ENCODE measurements at regions not wholly inside any gene's neighbourhood (a gene's known extent, or its start where the extent isn't known, plus 50 kb on each side); places are given as distances from the start of the nearest gene placed in this dataset.

DNA sequence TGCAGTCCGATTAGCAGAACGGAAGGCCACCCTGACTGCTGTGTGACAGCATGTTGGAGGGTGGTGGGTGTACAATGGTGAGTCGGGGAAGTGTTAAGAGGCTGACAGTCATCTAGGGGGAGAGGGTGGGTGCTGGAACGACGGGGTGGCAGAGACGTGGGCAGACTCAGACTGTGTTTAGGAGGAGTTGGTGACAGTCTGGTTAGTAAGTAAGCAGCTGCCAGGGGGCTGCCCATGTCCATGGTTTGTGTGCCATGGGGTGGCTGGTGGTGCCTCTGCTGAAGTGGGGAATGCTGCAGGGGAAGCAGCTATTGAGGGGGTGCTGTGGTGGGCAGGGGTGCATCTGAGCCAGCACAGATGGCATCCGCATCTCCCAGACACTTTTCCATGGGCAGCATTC lies 51.3 kb upstream of the BOD1 start:
- H3K36me3 Mint-ChIP-seq: peaks cover 0 to 4% (median 2%) of the 10 kb centered on the region in 3 donors
- H3K4me3 Mint-ChIP-seq: no peak overlapping the region
- peaks cover 0 to 5% (median 2%) of the 10 kb centered on the region in 9 donors for H3K9me3 Mint-ChIP-seq
- H3K4me1 Mint-ChIP-seq: peaks cover 0 to 8% (median 0%) of the 10 kb centered on the region in 4 donors
- ATAC-seq (no peak), DNase-seq (no peak)
- POLR2A ChIA-PET: no interaction called here
- H3K27ac Mint-ChIP-seq: no peak overlapping the region
- H3K27me3 Mint-ChIP-seq: peaks cover 0 to 15% (median 6%) of the 10 kb centered on the region in 5 donors

DNA sequence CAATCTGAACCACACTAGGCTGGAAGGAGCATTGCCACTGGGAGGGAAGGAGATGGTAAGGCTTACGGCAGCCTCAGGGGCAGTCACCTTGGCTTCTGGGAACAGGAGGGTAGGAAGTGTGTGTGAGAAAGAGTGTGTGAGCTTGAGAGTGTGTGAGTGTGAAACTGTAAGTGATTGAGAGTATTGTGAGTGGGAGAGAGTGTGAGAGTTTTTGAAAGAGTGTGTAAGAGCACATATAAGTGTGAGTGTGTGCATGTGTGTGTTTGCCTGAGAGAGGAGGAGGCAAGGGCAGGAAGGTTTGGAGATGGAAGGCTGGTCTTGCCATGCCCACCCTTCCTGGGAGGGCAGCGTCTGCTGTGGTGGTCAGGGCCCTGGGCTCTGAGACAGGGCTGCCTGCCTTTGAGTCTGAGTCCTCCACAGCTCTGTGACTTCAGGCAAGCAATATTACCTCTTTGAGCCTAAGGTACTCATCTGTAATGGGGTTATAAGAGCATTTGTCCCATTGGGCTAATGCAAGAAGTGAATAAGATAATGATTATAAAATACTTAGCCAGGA lies 51.9 kb upstream of the BOD1 start:
- DNase-seq (no peak), ATAC-seq (no peak)
- Mint-ChIP-seq H3K36me3 (peaks cover 0 to 5% (median 2%) of the 10 kb centered on the region in 3 donors), H3K4me1 (peaks cover 0 to 8% (median 0%) of the 10 kb centered on the region in 4 donors), H3K4me3 (no peak overlapping the region), H3K27me3 (peaks cover 0 to 16% (median 6%) of the 10 kb centered on the region in 5 donors), H3K9me3 (peaks cover 0 to 8% (median 2%) of the 10 kb centered on the region in 9 donors), H3K27ac (no peak overlapping the region)
- POLR2A ChIA-PET: no interaction called here

DNA sequence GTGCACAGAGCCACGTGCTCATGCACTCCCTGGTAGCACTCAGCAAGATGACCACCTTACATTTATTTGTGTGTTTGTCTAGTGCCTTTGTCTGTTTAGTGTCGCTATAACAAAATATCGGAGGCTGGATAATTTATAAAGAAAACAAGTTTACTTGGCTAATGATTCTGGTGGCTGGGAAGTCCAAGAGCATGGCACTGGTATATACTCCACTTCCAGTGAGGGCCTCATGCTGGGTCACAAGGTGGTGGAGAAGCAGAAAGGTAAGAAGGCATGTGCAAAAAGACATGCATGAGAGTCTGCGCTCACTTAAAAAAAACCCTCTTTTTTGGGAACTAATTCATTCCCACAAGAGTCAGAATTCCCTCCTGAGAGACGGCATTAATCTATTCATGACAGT lies 52.5 kb upstream of the BOD1 start:
- Mint-ChIP-seq H3K27me3 (peaks cover 0 to 16% (median 7%) of the 10 kb centered on the region in 5 donors), H3K36me3 (peaks cover 0 to 5% (median 2%) of the 10 kb centered on the region in 3 donors), H3K27ac (no peak overlapping the region), H3K9me3 (peaks cover 0 to 11% (median 2%) of the 10 kb centered on the region in 9 donors), H3K4me1 (peaks cover 0 to 7% (median 0%) of the 10 kb centered on the region in 4 donors), H3K4me3 (no peak overlapping the region)
- DNase-seq: no peak
- no peak for ATAC-seq
- POLR2A ChIA-PET: no interaction called here

DNA sequence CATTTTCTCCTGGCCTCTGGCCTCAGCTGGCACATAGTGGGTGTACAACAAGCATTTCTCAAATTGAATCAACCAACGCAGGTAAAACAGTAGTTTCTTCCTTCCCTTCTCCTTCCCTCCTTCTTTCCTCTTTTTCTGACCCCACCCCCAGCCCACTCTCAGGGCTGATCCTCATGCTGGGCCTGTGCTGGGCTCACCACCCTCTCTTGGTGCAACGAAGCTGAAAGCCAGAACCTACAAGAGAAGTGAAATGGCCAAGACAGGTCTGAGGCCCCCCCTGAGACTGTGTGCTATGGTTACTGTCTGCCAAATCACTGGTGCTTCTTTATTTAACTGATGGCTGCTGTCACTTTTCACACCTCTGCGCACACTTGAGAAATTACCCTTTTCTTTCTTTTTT lies 53.0 kb upstream of the BOD1 start:
- H3K27ac Mint-ChIP-seq: no peak overlapping the region
- peaks cover 0 to 9% (median 2%) of the 10 kb centered on the region in 3 donors for H3K36me3 Mint-ChIP-seq
- ATAC-seq (no peak), DNase-seq (no peak)
- H3K27me3 Mint-ChIP-seq: peaks cover 0 to 19% (median 7%) of the 10 kb centered on the region in 5 donors
- peaks cover 0 to 17% (median 3%) of the 10 kb centered on the region in 9 donors for H3K9me3 Mint-ChIP-seq
- no peak overlapping the region for H3K4me3 Mint-ChIP-seq
- POLR2A ChIA-PET: no interaction called here
- H3K4me1 Mint-ChIP-seq: peaks cover 0 to 2% (median 0%) of the 10 kb centered on the region in 4 donors

DNA sequence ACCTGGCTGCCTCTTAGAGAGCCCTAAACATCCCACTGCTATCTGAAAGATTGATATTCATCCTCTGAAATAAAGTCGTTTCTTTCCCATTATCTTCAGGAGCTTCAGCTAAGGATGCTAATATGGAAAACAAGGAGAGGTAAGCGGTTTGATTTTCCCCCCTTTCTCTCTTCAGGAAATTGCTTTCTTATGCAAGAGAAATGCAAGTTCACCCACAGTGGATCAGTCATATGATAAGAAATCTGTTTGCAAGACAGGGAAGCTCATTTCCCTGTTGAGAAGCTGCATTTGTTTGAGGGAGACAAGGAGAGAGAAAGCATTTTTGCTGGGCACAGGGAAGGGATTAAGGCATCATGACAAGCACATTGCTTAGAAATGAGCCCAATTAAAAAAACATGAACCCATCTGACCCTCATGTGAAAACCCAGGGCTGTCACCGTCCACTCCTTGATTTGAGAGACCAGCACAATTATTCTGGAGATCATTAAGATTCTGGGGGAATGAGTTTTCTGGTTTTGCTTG lies 53.7 kb upstream of the BOD1 start:
- POLR2A ChIA-PET: no interaction called here
- peaks cover 0 to 15% (median 5%) of the 10 kb centered on the region in 3 donors for H3K36me3 Mint-ChIP-seq
- no peak for ATAC-seq

DNA sequence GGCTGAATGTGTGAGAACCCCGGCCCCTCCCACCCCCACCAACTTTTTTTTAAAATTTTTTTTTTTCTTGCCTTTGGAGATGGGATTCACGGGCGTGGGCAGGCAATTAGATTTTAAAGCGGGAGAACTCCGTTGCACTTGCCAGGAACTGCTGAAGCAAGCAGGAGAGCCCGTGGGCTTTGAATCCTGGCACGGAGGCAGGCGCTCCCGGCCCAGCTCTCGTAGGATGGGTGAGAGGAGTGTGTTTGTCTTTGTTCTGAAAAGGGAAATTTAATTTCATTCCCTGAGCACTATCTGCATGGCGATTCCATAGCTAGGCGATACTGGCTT lies 54.3 kb upstream of the BOD1 start:
- Mint-ChIP-seq H3K36me3 (peaks cover 0 to 20% (median 5%) of the 10 kb centered on the region in 3 donors), H3K4me1 (no peaks in the 10 kb centered on the region), H3K4me3 (no peak overlapping the region), H3K27me3 (peaks cover 0 to 19% (median 13%) of the 10 kb centered on the region in 5 donors), H3K27ac (no peak overlapping the region), H3K9me3 (peaks cover 0 to 21% (median 5%) of the 10 kb centered on the region in 9 donors)
- no peak for DNase-seq
- ATAC-seq: no peak
- POLR2A ChIA-PET: no interaction called here

More for the DNA sequence above, 53.7 kb upstream of the BOD1 start:
- Mint-ChIP-seq H3K4me3 (no peak overlapping the region), H3K27ac (no peak overlapping the region), H3K27me3 (peaks cover 0 to 19% (median 10%) of the 10 kb centered on the region in 5 donors), H3K9me3 (peaks cover 0 to 20% (median 6%) of the 10 kb centered on the region in 9 donors), H3K4me1 (no peaks in the 10 kb centered on the region)
- DNase-seq: no peak

DNA sequence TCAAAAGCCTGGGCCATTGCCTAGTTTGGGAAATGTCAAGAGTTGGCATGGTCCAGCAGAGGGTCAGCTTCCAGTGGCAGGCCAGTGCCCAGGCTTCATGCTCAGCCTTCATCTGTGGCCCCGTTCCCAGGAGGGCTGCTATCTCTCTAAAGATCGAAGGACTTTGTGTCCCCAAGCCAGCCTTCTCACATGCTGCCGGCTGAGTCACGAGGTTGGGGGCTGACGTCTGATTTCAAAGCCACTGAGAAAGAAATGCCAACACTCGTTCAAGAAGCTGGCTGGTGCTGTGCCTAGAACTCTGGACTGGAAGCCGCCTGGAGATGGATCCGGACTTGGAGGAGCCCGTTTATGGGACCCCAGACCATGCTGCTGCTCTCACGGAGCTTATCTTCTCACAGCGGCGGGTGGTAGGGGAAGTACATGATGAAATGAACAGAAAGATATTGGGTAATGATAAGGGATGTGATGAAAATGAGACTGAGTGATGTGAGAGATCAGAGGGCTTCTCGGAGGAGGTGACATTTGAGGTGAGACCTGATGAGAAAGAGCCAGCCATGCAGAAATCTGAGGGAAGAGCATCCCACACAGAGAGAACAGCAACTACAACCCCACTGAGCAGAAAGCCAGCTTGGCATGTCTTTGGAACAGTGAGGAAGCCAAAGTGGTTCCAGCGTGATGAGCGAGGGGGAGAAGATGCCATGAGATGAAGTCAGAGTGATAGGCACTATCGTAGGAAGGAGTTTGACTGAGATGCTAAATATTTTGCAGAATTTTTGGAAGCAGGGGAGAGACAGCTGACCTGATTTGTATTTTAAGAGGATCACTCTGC lies 54.9 kb upstream of the BOD1 start:
- Mint-ChIP-seq H3K9me3 (peaks cover 0 to 27% (median 7%) of the 10 kb centered on the region in 9 donors), H3K36me3 (peaks cover 0 to 26% (median 5%) of the 10 kb centered on the region in 3 donors), H3K4me3 (no peak overlapping the region), H3K4me1 (no peaks in the 10 kb centered on the region), H3K27ac (no peak overlapping the region), H3K27me3 (peaks cover 0 to 19% (median 14%) of the 10 kb centered on the region in 5 donors)
- POLR2A ChIA-PET: no interaction called here
- ATAC-seq: no peak
- no peak for DNase-seq

DNA sequence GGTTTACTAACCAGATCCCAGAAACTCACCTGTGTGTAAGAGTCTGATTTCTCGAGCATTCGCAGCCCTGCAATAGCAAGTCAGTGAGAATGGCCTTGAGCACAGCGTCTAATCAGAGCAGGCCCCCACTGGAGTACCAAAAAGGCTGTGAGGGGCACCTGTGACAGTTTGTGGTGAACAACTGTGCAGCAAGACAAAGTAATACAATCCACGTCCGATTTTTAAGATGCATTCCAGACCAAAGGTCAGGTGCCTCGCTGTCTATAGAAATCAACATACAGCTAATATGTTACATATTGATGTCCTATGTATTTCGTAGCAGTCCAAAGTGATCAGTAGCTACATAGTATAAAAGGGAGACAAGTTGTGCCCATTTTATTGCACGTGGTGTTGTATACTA lies 55.7 kb upstream of the BOD1 start:
- DNase-seq (no peak), ATAC-seq (no peak)
- peaks cover 0 to 29% (median 5%) of the 10 kb centered on the region in 3 donors for H3K36me3 Mint-ChIP-seq
- POLR2A ChIA-PET: no interaction called here
- H3K27me3 Mint-ChIP-seq: peaks cover 0 to 18% (median 16%) of the 10 kb centered on the region in 5 donors
- no peaks in the 10 kb centered on the region for H3K4me1 Mint-ChIP-seq
- no peak overlapping the region for H3K27ac Mint-ChIP-seq
- peaks cover 0 to 33% (median 8%) of the 10 kb centered on the region in 9 donors for H3K9me3 Mint-ChIP-seq
- H3K4me3 Mint-ChIP-seq: no peak overlapping the region

DNA sequence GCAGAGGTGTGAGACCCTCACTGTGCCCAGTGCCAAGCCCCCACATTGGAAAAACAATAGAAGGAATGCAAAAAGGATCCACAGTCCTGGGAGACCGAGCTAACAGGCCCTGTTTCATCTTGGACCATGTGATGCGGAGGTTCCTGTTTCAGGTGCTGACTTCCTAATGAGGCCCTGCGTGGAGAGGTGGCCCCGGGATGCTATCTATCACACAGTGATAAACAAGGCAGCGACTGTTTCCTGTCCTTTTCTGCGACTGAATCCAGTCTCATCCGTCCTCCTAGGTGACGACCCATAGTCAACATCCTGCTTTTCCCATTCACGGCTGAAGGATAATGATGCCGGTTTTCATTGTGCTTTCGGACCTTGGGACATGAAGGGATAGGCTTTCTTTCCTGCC lies 56.4 kb upstream of the BOD1 start:
- POLR2A ChIA-PET: no interaction called here
- no peak for DNase-seq
- no peak for ATAC-seq
- H3K9me3 Mint-ChIP-seq: peaks cover 0 to 33% (median 8%) of the 10 kb centered on the region in 9 donors
- H3K27ac Mint-ChIP-seq: no peak overlapping the region
- H3K4me3 Mint-ChIP-seq: no peak overlapping the region
- no peaks in the 10 kb centered on the region for H3K4me1 Mint-ChIP-seq
- peaks cover 0 to 29% (median 5%) of the 10 kb centered on the region in 3 donors for H3K36me3 Mint-ChIP-seq
- peaks cover 0 to 14% (median 11%) of the 10 kb centered on the region in 5 donors for H3K27me3 Mint-ChIP-seq

DNA sequence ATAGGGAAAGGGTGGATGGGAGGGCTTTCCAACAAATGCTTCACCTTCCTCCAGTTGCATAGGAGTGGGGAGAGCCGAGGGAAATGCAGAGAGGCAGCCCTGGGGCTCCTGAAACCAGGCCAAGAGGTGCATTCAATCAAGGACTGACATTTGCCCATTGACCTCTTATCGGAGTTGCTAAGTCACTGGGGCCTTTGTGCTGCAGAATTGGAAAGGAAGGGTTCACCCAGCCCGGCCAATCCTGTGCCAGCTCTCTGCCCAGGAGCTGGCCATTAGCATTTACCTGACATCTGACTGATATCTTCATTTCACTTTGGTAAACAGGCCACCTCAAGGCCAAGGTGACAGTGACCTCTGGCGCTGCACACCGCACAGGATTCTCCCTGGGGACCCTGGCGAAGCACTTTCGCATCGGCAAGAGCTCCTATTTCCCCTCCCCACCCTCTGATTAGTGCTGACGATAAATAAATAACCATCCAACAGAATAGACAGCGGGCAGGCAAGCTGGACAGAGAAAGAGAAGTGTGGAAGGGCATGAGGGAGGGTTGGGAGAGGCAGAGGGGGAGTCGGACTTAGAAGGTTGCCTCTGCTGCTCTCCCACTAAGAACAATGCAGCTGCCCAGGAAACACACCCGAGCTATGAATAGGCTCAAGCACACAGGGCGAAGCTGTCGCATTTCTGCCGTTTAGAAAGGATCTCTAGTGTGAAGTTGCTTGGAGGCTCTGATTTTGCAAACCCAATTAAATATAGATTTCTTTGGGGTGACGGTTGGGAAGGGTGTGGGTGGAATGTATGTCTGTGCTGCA lies 57.0 kb upstream of the BOD1 start:
- Mint-ChIP-seq H3K27ac (no peak overlapping the region), H3K36me3 (peaks cover 0 to 29% (median 2%) of the 10 kb centered on the region in 3 donors), H3K4me1 (no peaks in the 10 kb centered on the region), H3K4me3 (no peak overlapping the region), H3K9me3 (peaks cover 0 to 27% (median 8%) of the 10 kb centered on the region in 9 donors), H3K27me3 (peaks cover 0 to 12% (median 7%) of the 10 kb centered on the region in 5 donors)
- ATAC-seq (no peak), DNase-seq (no peak)
- POLR2A ChIA-PET: no interaction called here

DNA sequence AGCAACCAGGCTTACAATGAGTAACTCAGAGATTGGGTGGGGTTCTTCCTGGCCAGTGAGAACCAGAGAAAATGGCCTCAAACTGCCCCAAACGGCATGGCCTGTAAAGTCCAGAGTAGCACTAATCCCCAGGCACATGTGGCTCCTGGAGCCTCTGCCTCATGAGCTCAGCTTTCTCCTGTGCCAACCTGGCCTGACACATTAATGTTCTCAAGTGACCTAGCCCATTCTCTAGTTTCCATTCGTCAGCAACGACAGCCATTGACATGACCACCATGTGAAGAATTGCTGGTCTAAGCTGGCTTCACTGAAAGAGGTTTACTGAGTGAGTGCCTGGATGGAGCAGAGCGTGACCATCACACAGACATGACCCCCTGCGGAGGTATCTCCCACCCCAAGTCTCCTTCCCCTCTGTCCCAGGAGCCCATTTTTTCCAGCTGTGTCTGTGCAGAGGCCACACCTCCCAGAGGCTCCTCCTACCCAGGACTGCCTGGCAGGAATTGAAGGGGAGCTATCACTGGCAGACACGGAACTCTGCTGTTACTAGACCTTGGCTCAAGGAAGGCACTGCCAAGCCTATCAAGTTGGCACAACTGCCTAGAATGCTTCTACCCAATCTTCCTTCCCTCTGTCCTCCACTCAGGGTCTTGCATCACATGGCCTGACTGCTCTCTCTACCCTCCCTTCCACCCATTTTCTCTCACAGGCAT lies 59.0 kb upstream of the BOD1 start:
- no peak for DNase-seq
- no peak overlapping the region for H3K27ac Mint-ChIP-seq
- H3K9me3 Mint-ChIP-seq: peaks cover 0 to 32% (median 8%) of the 10 kb centered on the region in 9 donors
- no peak overlapping the region for H3K4me3 Mint-ChIP-seq
- H3K27me3 Mint-ChIP-seq: peaks cover 0 to 17% (median 13%) of the 10 kb centered on the region in 5 donors
- peaks cover 0 to 3% (median 0%) of the 10 kb centered on the region in 4 donors for H3K4me1 Mint-ChIP-seq
- no peak for ATAC-seq
- peaks cover 0 to 39% (median 2%) of the 10 kb centered on the region in 3 donors for H3K36me3 Mint-ChIP-seq
- POLR2A ChIA-PET: no interaction called here

DNA sequence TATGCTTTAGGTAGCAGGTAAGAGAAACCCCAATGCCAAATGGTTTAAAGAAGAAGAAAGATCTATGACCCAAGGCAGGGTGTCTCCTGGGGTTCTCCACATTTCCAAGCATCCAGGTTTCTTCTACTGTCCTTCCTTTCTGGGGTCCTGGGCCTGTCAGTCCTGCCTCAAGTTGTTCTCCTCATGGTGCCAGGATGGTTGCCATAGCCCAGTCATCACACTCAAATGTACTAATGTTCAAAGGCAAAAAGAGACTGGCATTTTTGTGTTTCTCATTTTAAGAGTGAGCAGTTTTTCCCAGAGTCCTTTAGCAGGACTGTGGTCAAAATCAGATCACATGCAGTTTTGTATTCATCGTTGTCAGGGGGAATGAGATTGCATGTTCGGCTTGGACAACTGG lies 59.9 kb upstream of the BOD1 start:
- H3K36me3 Mint-ChIP-seq: peaks cover 0 to 39% (median 2%) of the 10 kb centered on the region in 3 donors

More for the DNA sequence above, 59.9 kb upstream of the BOD1 start:
- POLR2A ChIA-PET: no interaction called here
- no peak for ATAC-seq
- peaks cover 0 to 17% (median 13%) of the 10 kb centered on the region in 5 donors for H3K27me3 Mint-ChIP-seq
- no peak overlapping the region for H3K27ac Mint-ChIP-seq
- H3K9me3 Mint-ChIP-seq: peaks cover 0 to 32% (median 8%) of the 10 kb centered on the region in 9 donors
- peaks cover 0 to 7% (median 0%) of the 10 kb centered on the region in 4 donors for H3K4me1 Mint-ChIP-seq
- no peak overlapping the region for H3K4me3 Mint-ChIP-seq
- no peak for DNase-seq

Measured in naive thymus-derived CD8-positive, alpha-beta T cell (primary cell).